PC-9 (cell line): ENCODE measurements at regions not wholly inside any gene's neighbourhood (a gene's known extent, or its start where the extent isn't known, plus 50 kb on each side); places are given as distances from the start of the nearest gene placed in this dataset.

Source experiments
- BruUV-seq: library from RNA; stranded (reverse); fragments of 400-500 nt; replicated peaks from 2 replicates; lab custom pipeline; 2021; lab: Mats Ljungman, UMichigan
- CTCF ChIA-PET: fragments of 300-600 bp; sonication (Branson Sonifier 250); formaldehyde crosslinking; loops from one replicate; lab custom pipeline; 2022; ENCODE audit warnings: antibody characterized with exemption; lab: Charles Lee
- POLR2A ChIA-PET: fragments of 300-600 bp; sonication (Branson Sonifier 250); formaldehyde crosslinking; loops from one replicate; lab custom pipeline; 2022; ENCODE audit warnings: antibody characterized with exemption; ENCODE audit not compliant: unreplicated experiment; lab: Charles Lee
- DNase-seq, 2 experiments: peaks; one replicate each; pipeline versions ENCODE4 v3.0.0 to v3.0.0-alpha.2; 2015 to 2022; ENCODE audit warnings: mixed read lengths in 1 of 2
- H2AFZ ChIP-seq: fragments of 200-600 bp; sonication (generic); 2 replicates; pipeline ENCODE4 v1.8.1; 2017; ENCODE audit warnings: antibody characterized with exemption
- H3F3A ChIP-seq: fragments of 200-600 bp; sonication (generic); 2 replicates; pipeline ENCODE4 v1.8.1; 2017; ENCODE audit warnings: antibody characterized with exemption, mild to moderate bottlenecking, low read depth; ENCODE audit not compliant: insufficient read depth
- H3K27ac ChIP-seq: fragments of 200-600 bp; sonication (generic); 2 replicates; pipeline ENCODE4 v1.6.1; 2016; ENCODE audit warnings: mixed run types
- H3K27me3 ChIP-seq: fragments of 200-600 bp; sonication (generic); 2 replicates; pipeline ENCODE4 v1.6.1; 2016; ENCODE audit warnings: low read depth, mixed run types; ENCODE audit not compliant: insufficient read depth
- H3K36me3 ChIP-seq: fragments of 200-600 bp; sonication (generic); 2 replicates; pipeline ENCODE4 v1.6.1; 2016; ENCODE audit warnings: low read depth, mixed run types
- H3K4me1 ChIP-seq: fragments of 200-600 bp; sonication (generic); replicated peaks from 2 replicates; pipeline ENCODE4 v1.6.1; 2016; ENCODE audit warnings: mixed run types; ENCODE audit not compliant: insufficient read depth
- H3K4me2 ChIP-seq: fragments of 200-600 bp; sonication (generic); 2 replicates; pipeline ENCODE4 v1.6.1; 2017; ENCODE audit warnings: mixed run types
- H3K4me3 ChIP-seq: fragments of 200-600 bp; sonication (generic); 2 replicates; pipeline ENCODE4 v1.6.1; 2016; ENCODE audit warnings: mixed run types
- H3K79me2 ChIP-seq: fragments of 200-600 bp; sonication (generic); 2 replicates; pipeline ENCODE4 v1.6.1; 2017; ENCODE audit warnings: low read depth, mixed run types
- H3K9me2 ChIP-seq: fragments of 200-600 bp; sonication (generic); 2 replicates; pipeline ENCODE4 v1.8.1; 2017; ENCODE audit warnings: mild to moderate bottlenecking; ENCODE audit not compliant: insufficient read depth
- H3K9me3 ChIP-seq: fragments of 200-600 bp; sonication (generic); 2 replicates; pipeline ENCODE4 v1.8.1; 2016; ENCODE audit warnings: low read depth; ENCODE audit not compliant: insufficient read depth
- H4K20me1 ChIP-seq: fragments of 200-600 bp; sonication (generic); 2 replicates; pipeline ENCODE4 v1.8.1; 2017; ENCODE audit not compliant: insufficient read depth
- CTCF ChIP-seq: fragments of 200-600 bp; sonication (generic); conservative IDR thresholded peaks from 2 replicates; pipeline ENCODE4 v1.6.1; 2017; ENCODE audit warnings: mixed run types, antibody characterized with exemption, mild to moderate bottlenecking, moderate library complexity
- EZH2 ChIP-seq: fragments of 200-600 bp; sonication (generic); IDR thresholded peaks from 2 replicates; pipeline ENCODE4 v1.8.0; 2017; ENCODE audit warnings: antibody characterized with exemption, low read depth
- intact Hi-C: fragments of 100-400 bp; cut with micrococcal nuclease; formaldehyde crosslinking; loops from one replicate; pipeline ENCODE4 v1.10.0; 2022; ENCODE audit not compliant: unreplicated experiment

- H3K9me2 ChIP-seq, result no peaks in the 10 kb centered on the region
- peaks cover 43% of the 10 kb centered on the region for H3K27me3 ChIP-seq
- ChIA-PET CTCF (no interaction called here), POLR2A (no interaction called here)
- H3K4me2 ChIP-seq, result no peak overlapping the region
- no peaks in the 10 kb centered on the region for H3K79me2 ChIP-seq
- no peak overlapping the region for H2AFZ ChIP-seq
- H3K9me3 ChIP-seq, result no peaks in the 10 kb centered on the region
- H4K20me1 ChIP-seq, result 0 out of 2 replicates have a peak, but pooled peaks cover 4% of the 10 kb centered on the region
- no peak overlapping the region for H3K4me3 ChIP-seq
- no peaks in the 10 kb centered on the region for H3K4me1 ChIP-seq
- no peaks in the 10 kb centered on the region for H3K36me3 ChIP-seq
- BruUV-seq, result no TSS peak
- no peaks in the 10 kb centered on the region for H3F3A ChIP-seq
- no peak overlapping the region for H3K27ac ChIP-seq
- no peak for DNase-seq
- no peak for TF ChIP-seq CTCF
- TF ChIP-seq EZH2, result no peak
- intact Hi-C loops, result no loop called here
Measured at GRCh38 chr6:41442352-41442672, 103.9 kb upstream of the FOXP4 start.

DNA sequence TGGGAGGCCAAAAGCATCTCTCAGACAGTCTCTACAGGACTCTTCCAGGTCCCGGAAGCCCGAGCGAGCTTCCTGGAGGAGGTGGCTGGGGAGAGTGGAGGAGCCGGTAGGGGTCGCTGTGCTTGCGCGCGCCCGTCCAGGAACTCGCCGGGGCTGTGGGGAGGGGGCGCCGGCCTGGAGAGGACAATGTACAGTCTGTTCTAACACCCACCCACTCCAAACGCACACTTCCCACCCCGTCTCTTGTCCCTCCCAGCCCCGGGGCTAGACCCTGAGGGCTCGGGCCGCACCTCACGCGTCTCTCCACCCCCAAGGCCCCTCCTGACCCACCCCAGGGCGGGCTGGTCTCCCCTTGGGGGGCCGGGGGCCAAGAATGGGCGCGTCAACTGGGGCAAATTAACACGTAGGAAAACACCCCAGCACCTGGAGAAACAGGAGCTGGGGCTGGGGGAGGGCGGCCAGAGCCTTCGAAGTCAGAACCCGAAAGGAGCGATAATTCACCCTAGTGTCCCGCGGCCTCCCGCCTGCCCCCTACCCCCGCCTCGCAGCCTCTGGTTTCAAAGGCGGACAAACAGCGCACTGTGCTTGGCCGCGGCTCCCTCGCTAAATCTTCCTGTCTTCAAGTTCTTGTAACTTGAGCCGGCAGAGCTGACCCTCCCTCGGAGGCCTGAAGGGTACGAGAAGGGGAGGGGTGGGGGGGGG, 103.2 kb upstream of the FOXP4 start:
- H3K27me3 ChIP-seq, result peaks cover 39% of the 10 kb centered on the region
- no peak overlapping the region for H3K4me2 ChIP-seq
- DNase-seq, result no peak
- no peak overlapping the region for H3K27ac ChIP-seq
- no peaks in the 10 kb centered on the region for H3K79me2 ChIP-seq
- no peaks in the 10 kb centered on the region for H3K9me3 ChIP-seq
- H3K4me3 ChIP-seq, result no peak overlapping the region
- H3K36me3 ChIP-seq, result no peaks in the 10 kb centered on the region
- 0 out of 2 replicates have a peak, but pooled peaks cover 4% of the 10 kb centered on the region for H4K20me1 ChIP-seq
- no peak overlapping the region for H2AFZ ChIP-seq
- ChIA-PET CTCF (interaction anchor here (0.6 kb wide), 3 partner anchors 10 to 137 kb away, joined by 3 to 11 read pairs (median 3); no protein-coding TSS in a partner anchor), POLR2A (no interaction called here)
- TF ChIP-seq CTCF (no peak; the same call in 1 of the 2 replicates), EZH2 (no peak)
- H3K9me2 ChIP-seq, result no peaks in the 10 kb centered on the region
- no TSS peak for BruUV-seq
- intact Hi-C loops, result no loop called here
- H3F3A ChIP-seq, result no peaks in the 10 kb centered on the region
- H3K4me1 ChIP-seq, result no peaks in the 10 kb centered on the region

GRCh38 chr6:41443616-41444525, 102.3 kb upstream of the FOXP4 start:
- Histone ChIP-seq H3F3A (no peaks in the 10 kb centered on the region), H3K4me1 (no peaks in the 10 kb centered on the region), H3K4me2 (no peak overlapping the region), H3K79me2 (no peaks in the 10 kb centered on the region), H3K9me3 (no peaks in the 10 kb centered on the region), H3K36me3 (no peaks in the 10 kb centered on the region), H4K20me1 (0 out of 2 replicates have a peak, but pooled peaks cover 1% of the 10 kb centered on the region), H2AFZ (no peak overlapping the region), H3K4me3 (no peak overlapping the region), H3K27ac (no peak overlapping the region), H3K27me3 (peaks cover 32% of the 10 kb centered on the region), H3K9me2 (no peaks in the 10 kb centered on the region)
- TF ChIP-seq EZH2 (no peak), CTCF (no peak)
- intact Hi-C loops, result no loop called here
- ChIA-PET CTCF (interaction anchor here (0.6 kb wide), 2 partner anchors 9 to 136 kb away, joined by 3 read pairs; no protein-coding TSS in a partner anchor), POLR2A (no interaction called here)
- no peak for DNase-seq
- no TSS peak for BruUV-seq
